ENCODE measurements at regions not wholly inside any gene's neighbourhood (a gene's known extent, or its start where the extent isn't known, plus 50 kb on each side); places are given as distances from the start of the nearest gene placed in this dataset.

DNA sequence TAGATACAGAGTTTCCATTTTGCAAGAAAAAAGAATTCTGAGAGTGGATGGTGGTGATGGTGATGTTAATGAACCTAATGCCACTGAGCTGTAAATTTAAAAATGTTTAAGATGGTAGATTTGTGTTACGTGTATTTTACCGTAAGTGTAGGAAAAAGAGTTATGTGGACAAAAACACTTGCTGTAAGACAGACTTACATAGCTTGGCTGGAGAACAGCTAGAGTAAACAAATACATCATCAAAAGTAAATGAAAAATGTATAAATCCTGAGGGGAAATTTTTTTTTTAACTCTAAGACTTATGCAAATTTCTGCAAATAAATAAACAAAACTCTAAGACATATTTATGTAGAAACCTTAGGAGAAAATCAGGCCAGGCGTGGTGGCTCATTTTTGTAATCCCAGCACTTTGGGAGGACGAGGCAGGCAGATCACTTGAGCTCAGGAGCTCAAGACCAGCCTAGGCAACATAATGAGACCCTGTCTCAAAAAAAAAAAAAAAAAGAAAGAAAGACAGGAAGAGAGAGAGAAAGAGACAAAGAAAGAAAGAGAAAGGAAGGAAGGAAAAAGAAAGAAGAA is 66.2 kb upstream of the CDK13 start:
- intact Hi-C loops (cut with micrococcal nuclease) (no loop called here), dilution Hi-C loops (cut with MboI; ENCODE audit: extremely low pct_ligation_motif_present, low sequenced_read_pairs) (no loop called here)
- H3K27ac ChIP-seq (ENCODE audit: insufficient read depth, low read depth, low read length): no peak overlapping the region
- H4K20me1 ChIP-seq (replicated peaks; ENCODE audit: control insufficient read depth, extremely low read depth, insufficient read depth, low read length): no peaks in the 10 kb centered on the region
- H3K4me1 ChIP-seq (ENCODE audit: control insufficient read depth, extremely low read depth, insufficient read depth, low read length): no peaks in the 10 kb centered on the region
- ChIA-PET CTCF (interaction anchor here (0.8 to 5.7 kb wide), 4 partner anchors 9 to 169 kb away, joined by 3 to 37 read pairs (median 4); no protein-coding TSS in a partner anchor), POLR2A (no interaction called here)
- H3K9me3 ChIP-seq (replicated peaks; ENCODE audit: control insufficient read depth, insufficient read depth, low read length): no peaks in the 10 kb centered on the region
- H3K36me3 ChIP-seq (ENCODE audit: control insufficient read depth in 2 of 2, extremely low read depth in 1 of 2, insufficient read depth in 2 of 2, low read length in 2 of 2): no peaks in the 10 kb centered on the region
- no peak overlapping the region for H3K4me2 ChIP-seq (ENCODE audit: insufficient read depth, low read length)
- no peak overlapping the region for H3K4me3 ChIP-seq (replicated peaks in 1 of 3; ENCODE audit: insufficient read depth in 1 of 3, low read depth in 1 of 3, low read length in 3 of 3)
- H3K27me3 ChIP-seq (ENCODE audit: control insufficient read depth in 2 of 2, insufficient read depth in 2 of 2, low read length in 2 of 2): no peaks in the 10 kb centered on the region
- TF ChIP-seq MYC (IDR thresholded peaks at IDR 0.05; ENCODE audit: low read depth, low read length): no peak
- no peak for TF ChIP-seq POLR2A (IDR thresholded peaks at IDR 0.05; ENCODE audit: low read depth, low read length)
- no peak for TF ChIP-seq GATA2 (IDR thresholded peaks at IDR 0.05; ENCODE audit: insufficient read depth, insufficient read length, low read depth, low read length)
- TF ChIP-seq, protein P1, sequence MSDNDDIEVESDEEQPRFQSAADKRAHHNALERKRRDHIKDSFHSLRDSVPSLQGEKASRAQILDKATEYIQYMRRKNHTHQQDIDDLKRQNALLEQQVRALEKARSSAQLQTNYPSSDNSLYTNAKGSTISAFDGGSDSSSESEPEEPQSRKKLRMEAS (IDR thresholded peaks at IDR 0.05; ENCODE audit: insufficient read depth, insufficient read length): no peak
- TF ChIP-seq, protein P2, sequence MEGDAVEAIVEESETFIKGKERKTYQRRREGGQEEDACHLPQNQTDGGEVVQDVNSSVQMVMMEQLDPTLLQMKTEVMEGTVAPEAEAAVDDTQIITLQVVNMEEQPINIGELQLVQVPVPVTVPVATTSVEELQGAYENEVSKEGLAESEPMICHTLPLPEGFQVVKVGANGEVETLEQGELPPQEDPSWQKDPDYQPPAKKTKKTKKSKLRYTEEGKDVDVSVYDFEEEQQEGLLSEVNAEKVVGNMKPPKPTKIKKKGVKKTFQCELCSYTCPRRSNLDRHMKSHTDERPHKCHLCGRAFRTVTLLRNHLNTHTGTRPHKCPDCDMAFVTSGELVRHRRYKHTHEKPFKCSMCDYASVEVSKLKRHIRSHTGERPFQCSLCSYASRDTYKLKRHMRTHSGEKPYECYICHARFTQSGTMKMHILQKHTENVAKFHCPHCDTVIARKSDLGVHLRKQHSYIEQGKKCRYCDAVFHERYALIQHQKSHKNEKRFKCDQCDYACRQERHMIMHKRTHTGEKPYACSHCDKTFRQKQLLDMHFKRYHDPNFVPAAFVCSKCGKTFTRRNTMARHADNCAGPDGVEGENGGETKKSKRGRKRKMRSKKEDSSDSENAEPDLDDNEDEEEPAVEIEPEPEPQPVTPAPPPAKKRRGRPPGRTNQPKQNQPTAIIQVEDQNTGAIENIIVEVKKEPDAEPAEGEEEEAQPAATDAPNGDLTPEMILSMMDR (IDR thresholded peaks at IDR 0.05; ENCODE audit: extremely low read depth in 1 of 2, insufficient read depth in 1 of 2, low read depth in 1 of 2, low read length in 2 of 2): no peak
- TF ChIP-seq POLR2AphosphoS5 (IDR thresholded peaks at IDR 0.05; ENCODE audit: insufficient read depth, low read depth, low read length): no peak
- no peak for TF ChIP-seq JUN (IDR thresholded peaks at IDR 0.05; ENCODE audit: borderline replicate concordance, insufficient read depth, insufficient read length, low read depth)
- TF ChIP-seq EZH2 (IDR thresholded peaks at IDR 0.05; ENCODE audit: borderline replicate concordance, low read depth, low read length, severe bottlenecking): no peak
- TF ChIP-seq FOS (IDR thresholded peaks at IDR 0.05; ENCODE audit: borderline replicate concordance, insufficient read depth, low read length): no peak
- H3K79me2 ChIP-seq (ENCODE audit: control insufficient read depth, insufficient read depth, low read length): no peaks in the 10 kb centered on the region
- BruUV-seq (replicated peaks): no TSS peak
- no peak overlapping the region for H2AFZ ChIP-seq (ENCODE audit: low read depth, low read length)
- FAIRE-seq (no peak), DNase-seq (ENCODE audit: low read depth, low spot score) (no peak)
- H3K9me1 ChIP-seq (replicated peaks; ENCODE audit: control insufficient read depth, extremely low read depth, insufficient read depth, low read length): no peaks in the 10 kb centered on the region
- no peak overlapping the region for H3K9ac ChIP-seq (replicated peaks; ENCODE audit: extremely low read depth, insufficient read depth, low read length)

Measured in endothelial cell of umbilical vein (primary cell).